GM19043 (cell line): ENCODE measurements at regions not wholly inside any gene's neighbourhood (a gene's known extent, or its start where the extent isn't known, plus 50 kb on each side); places are given as distances from the start of the nearest gene placed in this dataset.
A peak's percentile ranks its signal among the peaks of the same experiment; 100 is the strongest.
"Not testable (repeated sequence)": the region's sequence is repeated elsewhere in the genome, so short reads cannot be mapped to it uniquely, and the experiment has no call there.

Source experiments
- ATAC-seq: cut with Tn5 transposase; IDR thresholded peaks from one replicate; pipeline ENCODE4 v1.9.1; 2021; ENCODE audit warnings: low read depth; ENCODE audit not compliant: unreplicated experiment

GRCh38 chr5:106858616-106859015 lies 812.1 kb downstream of the EFNA5 start:
- ATAC-seq: no peak

GRCh38 chr5:106854922-106855321 lies 815.8 kb downstream of the EFNA5 start:
- ATAC-seq: no peak

GRCh38 chr5:106854105-106854687 lies 816.5 kb downstream of the EFNA5 start:
- no peak for ATAC-seq

- ATAC-seq: no peak
These were observed 817.5 kb downstream of the EFNA5 start for GRCh38 chr5:106853266-106853665.

GRCh38 chr5:106849266-106849665 lies 821.5 kb downstream of the EFNA5 start:
- no peak for ATAC-seq

- peak; percentile 59 for ATAC-seq
These were observed 826.8 kb downstream of the EFNA5 start for GRCh38 chr5:106843812-106844416.

GRCh38 chr5:106833517-106833916 lies 837.2 kb downstream of the EFNA5 start:
- ATAC-seq: no peak

GRCh38 chr5:106827061-106827460 lies 843.7 kb downstream of the EFNA5 start:
- ATAC-seq: no peak

- ATAC-seq: no peak
These were observed 845.4 kb downstream of the EFNA5 start for GRCh38 chr5:106825374-106825773.

GRCh38 chr5:106822851-106823250 lies 847.9 kb downstream of the EFNA5 start:
- no peak for ATAC-seq

GRCh38 chr5:106818552-106818951 lies 852.2 kb downstream of the EFNA5 start:
- ATAC-seq: no peak

- ATAC-seq: no peak
These were observed 855.8 kb downstream of the EFNA5 start for GRCh38 chr5:106814961-106815360.

- ATAC-seq: no peak
These were observed 869.2 kb downstream of the EFNA5 start for GRCh38 chr5:106801554-106801953.

GRCh38 chr5:106797996-106798395 lies 872.7 kb downstream of the EFNA5 start:
- ATAC-seq: no peak

- ATAC-seq: no peak
These were observed 874.7 kb downstream of the EFNA5 start for GRCh38 chr5:106796081-106796480.

- no peak for ATAC-seq
These were observed 885.9 kb downstream of the EFNA5 start for GRCh38 chr5:106784846-106785245.

GRCh38 chr5:106780355-106780754 lies 890.4 kb downstream of the EFNA5 start:
- ATAC-seq: no peak

GRCh38 chr5:106776515-106776914 lies 894.2 kb downstream of the EFNA5 start:
- ATAC-seq: not testable (repeated sequence)

GRCh38 chr5:106768392-106768791 lies 902.3 kb downstream of the EFNA5 start:
- ATAC-seq: no peak

GRCh38 chr5:106766916-106767315 lies 903.8 kb downstream of the EFNA5 start:
- no peak for ATAC-seq

- no peak for ATAC-seq
These were observed 911.2 kb downstream of the EFNA5 start for GRCh38 chr5:106759581-106759980.

GRCh38 chr5:106759152-106759551 lies 911.6 kb downstream of the EFNA5 start:
- ATAC-seq: no peak

GRCh38 chr5:106757672-106758071 lies 913.1 kb downstream of the EFNA5 start:
- peak; percentile 55 for ATAC-seq
